NOMO-1 treated with dmso at 0.1 percent for 144 hours (cell line): ENCODE measurements at regions not wholly inside any gene's neighbourhood (a gene's known extent, or its start where the extent isn't known, plus 50 kb on each side); places are given as distances from the start of the nearest gene placed in this dataset.

ENCODE experiments used
- DNase-seq: peaks from one replicate; lab custom pipeline; 2025; ENCODE audit not compliant: unreplicated experiment; lab: John Stamatoyannopoulos, UW

DNA sequence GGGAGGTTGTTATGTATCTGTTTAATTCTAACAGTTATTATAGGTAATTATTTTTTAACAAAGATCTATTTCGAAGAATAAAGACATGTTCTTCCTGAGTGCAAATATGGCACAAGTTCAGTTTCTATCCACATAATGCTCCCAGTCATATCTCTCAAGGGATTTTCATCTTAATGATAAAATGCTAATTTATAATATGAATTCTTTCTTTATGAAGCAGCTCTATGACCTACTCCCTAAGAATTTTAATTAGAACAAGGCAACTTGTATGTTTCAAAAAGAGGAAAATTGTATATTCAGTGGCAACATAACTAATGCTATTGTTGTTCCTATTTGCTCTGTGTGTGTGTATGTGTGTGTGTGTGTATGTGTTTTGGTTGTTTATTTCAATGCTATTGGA, 1222.1 kb upstream of the NCAM2 start:
- no peak for DNase-seq

GRCh38 chr21:19781881-19782652, 1216.1 kb upstream of the NCAM2 start:
- DNase-seq, result no peak

DNA sequence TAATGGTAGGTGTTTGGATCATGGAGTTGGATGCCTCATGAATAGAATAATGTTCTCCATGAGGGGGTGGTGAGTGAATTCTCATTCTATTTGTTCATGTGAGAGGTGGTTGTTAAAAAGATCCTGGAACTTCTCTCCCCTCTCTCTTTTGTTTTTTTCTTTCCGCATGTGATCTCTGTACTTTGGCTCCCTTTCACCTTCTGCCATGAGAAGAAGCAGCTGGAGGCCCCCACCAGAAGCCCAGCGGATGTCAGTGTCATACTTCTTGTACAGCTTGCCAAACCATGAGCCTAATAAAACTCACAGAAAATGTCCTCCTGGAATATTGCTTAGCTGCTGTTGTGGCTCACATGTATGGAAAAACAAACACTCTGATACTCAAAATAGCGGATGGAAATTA, 1212.3 kb upstream of the NCAM2 start:
- DNase-seq, result no peak

DNA sequence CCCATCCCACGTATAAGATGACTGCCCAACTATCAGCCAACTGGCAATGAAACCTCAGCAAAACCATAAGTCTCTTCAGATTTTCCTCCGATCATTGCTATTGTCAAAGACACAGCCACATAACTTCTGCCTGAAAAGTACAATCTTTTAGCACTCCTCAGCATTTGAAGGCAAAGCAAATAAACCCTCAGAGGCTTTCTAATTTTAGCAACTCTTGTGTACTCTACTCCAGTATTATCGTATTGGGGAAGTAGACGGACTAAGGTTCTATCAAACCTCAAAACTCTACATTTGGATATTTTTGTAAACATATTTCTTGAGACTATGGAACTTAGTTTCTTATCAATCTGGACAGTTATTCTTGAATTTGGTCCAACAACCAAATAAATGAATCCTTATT, 1206.2 kb upstream of the NCAM2 start:
- no peak for DNase-seq

- DNase-seq, result no peak
Measured at GRCh38 chr21:19807201-19807600, 1191.0 kb upstream of the NCAM2 start.

GRCh38 chr21:19810779-19811178, 1187.4 kb upstream of the NCAM2 start:
- no peak for DNase-seq

DNA sequence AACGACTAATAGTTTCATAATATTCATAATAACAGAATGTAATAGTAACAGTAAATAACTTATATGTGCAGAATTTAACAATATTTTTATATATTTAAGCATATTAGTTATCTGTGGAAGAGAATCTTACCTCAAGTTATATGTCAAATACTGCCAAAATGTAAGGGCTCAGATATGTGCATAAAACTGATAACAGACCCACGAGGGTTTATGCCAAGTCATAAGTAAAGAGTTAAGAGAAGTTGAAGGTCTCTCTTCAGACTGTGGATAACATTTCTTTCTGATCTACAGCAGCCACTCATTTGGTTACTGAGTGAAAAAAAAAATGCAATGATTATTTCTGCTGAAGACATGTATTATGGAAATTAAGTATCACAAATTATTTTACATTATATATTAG, 1167.8 kb upstream of the NCAM2 start:
- DNase-seq, result no peak

DNA sequence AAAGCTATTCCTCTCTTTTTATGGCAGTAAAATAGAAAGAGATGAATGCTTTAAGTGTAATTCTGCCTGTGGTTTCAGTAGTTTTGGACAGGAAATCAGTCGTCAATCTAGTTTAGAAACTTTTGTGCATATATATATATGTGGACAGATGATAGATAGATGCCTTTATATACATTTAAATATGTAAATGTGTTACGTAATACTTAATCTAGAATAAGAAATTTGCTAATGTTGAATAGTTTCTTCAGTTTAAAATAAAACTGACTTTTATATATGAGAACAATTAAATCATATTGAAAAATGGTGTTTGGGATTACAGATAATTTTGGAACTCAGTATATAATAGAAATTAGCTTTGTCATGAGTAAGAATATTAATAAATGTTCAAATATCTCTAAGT, 1165.7 kb upstream of the NCAM2 start:
- no peak for DNase-seq

DNA sequence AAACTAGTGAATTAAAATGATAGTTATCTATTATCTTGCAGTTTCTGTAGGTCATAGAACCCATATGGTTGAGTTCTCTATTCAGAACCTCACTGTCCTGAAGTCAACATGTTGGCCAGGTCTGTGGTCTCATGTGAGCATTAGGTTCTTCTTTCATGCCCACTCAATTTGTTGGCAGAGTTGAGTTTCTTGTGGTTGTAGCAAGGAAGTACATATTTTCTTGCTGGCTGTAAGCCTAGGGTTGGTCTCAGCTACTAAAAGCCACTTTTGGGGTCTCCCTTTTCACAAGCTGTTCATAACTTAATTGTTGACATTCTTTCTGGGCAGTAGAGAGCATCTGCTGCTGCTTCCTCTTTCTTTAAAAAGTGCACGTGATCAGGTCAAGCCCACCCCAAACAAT, 1165.1 kb upstream of the NCAM2 start:
- DNase-seq, result no peak

DNA sequence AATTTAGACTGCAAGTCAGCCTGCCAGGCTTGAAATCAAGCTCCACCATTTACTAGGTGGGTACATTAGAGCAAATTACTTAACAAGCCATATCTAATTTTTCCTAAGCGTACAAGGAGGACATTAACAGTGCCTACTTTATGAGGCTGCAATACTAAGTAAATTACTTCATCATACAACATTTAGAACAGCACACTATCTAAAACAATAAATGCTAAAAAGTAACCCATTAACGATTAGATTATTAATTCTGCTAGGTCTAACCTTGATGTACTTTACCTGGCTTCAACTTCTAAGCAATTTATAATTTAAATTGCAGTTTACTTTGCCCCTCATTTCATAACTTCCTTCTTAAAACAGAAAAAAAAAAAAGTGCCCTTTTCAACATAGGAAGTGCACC, 1155.6 kb upstream of the NCAM2 start:
- DNase-seq, result no peak

GRCh38 chr21:19844334-19844733, 1153.9 kb upstream of the NCAM2 start:
- DNase-seq, result no peak

- no peak for DNase-seq
Measured at GRCh38 chr21:19850157-19850556, 1148.1 kb upstream of the NCAM2 start.

GRCh38 chr21:19853061-19853460, 1145.1 kb upstream of the NCAM2 start:
- DNase-seq, result no peak

- DNase-seq, result no peak
Measured at GRCh38 chr21:19853709-19854575, 1144.3 kb upstream of the NCAM2 start.

- DNase-seq, result no peak
Measured at GRCh38 chr21:19855522-19855921, 1142.7 kb upstream of the NCAM2 start.

DNA sequence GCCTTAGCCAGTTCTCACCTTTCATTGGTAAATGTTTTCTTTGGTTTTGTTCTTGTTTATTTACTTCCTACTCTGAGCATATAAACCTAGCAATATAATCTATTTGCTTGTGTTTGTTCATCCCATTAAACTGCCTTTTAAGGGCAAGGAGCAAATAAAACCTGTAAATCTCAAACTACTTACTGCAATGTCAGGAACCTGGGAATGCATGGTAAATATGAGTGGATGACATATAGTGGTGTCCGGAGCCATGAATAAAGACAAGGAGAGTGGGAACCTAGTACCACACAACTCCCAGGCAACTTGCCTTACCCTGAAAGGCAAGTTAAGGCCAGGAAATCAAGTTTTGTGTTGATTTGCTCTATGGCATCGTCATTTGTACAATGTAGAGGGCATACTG, 1133.7 kb upstream of the NCAM2 start:
- DNase-seq, result no peak

DNA sequence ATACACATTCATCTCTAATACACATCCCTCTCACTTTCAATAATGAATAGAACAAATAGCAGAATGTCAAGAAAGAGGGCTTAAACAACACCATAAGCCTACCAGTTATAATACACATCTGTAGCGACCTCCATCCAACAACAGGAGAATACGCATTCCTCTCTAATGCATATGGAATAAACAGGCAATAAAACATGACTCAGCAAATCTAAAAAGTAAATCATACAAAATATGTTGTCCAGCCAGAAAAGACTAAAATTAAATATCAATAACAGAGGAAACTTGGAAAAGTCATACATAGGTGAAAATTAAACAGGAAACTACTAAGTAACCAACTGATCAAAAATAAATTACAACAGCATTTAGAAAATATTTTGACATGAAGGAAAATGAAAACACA, 1127.5 kb upstream of the NCAM2 start:
- DNase-seq, result no peak

DNA sequence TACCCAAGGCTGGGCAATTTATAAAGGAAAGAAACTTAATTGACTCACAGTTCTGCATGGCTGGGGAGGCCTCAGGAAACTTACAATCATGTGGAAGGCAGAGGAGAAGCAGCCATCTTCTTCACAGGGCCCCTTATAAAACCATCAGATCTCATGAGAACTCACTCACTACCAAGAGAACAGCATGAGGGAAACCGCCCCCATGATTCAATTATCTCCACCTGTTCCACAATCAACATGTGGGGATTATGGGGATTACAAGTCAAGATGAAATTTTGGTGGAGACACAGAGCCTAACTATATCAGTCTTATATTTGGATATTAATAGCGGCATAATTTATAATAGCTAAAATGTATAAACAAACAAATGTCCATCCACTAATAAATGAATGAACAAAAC, 1123.7 kb upstream of the NCAM2 start:
- DNase-seq, result no peak

- DNase-seq, result no peak
Measured at GRCh38 chr21:19878133-19878532, 1120.1 kb upstream of the NCAM2 start.

DNA sequence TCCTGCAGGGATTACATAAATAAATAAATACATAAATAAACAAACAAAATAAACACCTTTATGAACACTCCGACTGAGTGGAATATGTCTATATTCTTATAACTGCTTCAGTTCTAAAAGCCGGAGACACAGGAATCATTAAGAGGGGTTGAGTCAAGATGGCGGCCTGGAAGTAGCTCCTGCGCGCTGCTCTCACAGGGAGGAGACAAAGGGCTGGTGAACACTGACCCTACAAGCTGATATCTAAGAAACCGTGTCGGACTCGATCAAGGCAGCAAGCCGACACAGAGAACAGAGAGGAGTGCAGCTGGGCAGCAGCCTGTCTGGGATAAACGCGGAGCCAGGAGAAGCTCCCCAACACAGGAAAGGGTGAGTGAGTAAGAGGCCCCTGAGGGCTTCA, 1098.6 kb upstream of the NCAM2 start:
- no peak for DNase-seq

DNA sequence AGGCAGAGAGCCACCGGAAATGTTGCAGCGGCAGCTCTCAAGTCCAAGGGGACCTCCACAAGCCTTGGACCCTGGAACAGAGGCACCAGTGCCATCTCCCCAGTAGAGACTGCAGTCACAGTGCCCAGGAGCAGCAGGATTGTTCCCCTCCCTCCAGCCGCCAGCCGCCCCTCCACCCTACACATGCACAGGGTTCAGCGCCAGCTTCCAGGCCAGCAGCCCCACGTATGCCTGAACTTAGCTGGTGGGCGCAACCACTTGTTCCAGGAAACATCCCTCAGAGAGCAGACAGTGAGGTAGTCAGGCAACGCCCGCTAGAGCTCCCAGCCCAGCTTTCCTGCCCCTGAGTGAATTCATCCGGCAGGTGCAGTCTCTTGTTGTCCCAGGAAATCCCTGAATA, 1098.1 kb upstream of the NCAM2 start:
- no peak for DNase-seq

DNA sequence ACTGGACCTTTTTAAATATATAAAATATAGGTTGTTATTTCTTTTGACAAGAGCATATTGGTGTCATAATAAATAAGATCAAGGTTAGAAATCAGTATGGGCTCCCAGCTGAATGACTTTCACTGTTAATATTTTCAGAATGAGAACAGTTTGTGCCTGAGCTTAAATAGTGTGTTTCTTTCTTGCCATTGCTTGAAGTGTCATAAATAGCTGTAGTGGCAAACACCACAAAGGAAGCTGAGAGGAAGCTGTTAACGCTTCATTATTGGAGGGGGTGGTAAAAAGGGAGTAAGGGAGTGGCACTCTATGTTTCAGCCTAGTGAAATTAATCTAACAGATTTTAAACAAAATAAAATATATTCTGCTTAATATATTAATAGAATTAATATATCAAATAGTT, 1089.8 kb upstream of the NCAM2 start:
- no peak for DNase-seq
